AML-193 (cell line): ENCODE measurements at regions not wholly inside any gene's neighbourhood (a gene's known extent, or its start where the extent isn't known, plus 50 kb on each side); places are given as distances from the start of the nearest gene placed in this dataset.
"Not testable (repeated sequence)": the region's sequence is repeated elsewhere in the genome, so short reads cannot be mapped to it uniquely, and the experiment has no call there.

ENCODE experiments used
- DNase-seq, 2 experiments: peaks; one replicate each; lab custom pipeline; 2025; lab: John Stamatoyannopoulos, UW

DNA sequence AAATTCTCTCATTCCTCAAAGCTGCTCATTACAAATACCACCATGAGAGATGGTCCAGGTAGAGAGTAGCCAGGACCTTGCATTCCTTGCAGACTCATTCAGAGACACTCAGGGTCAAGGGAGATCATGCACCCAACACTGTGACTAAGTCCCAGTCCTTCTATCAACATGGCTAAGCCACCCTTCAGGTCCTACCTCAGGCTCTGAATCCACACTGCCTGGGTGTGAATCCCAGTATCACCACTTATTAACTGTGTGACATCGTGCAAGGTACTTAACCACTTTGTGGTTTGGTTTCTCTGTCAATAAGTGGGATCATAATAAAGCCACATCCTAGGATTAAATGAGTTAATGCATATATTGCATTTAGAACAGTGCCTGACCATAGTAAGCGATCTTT, 124.1 kb upstream of the NEIL3 start:
- DNase-seq, result no peak

DNA sequence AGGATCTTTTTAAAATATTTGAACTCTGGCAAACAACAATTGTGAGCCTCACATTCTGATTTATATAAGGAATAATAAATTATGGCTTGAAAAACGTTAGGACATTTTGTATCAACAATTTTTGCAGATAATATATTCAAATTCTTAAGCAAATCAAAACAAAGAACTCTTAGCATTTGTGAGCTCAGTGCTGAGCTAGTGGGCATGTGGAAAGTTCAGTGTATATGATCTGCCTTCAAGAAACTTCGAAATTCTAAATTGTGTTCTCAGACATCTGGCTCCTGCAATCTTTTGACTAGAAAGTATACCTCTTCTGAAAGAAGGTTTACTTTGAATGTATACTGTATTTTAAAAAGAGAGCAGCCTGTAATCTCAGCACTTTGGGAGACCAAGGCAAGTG, 122.3 kb upstream of the NEIL3 start:
- DNase-seq, result no peak

DNA sequence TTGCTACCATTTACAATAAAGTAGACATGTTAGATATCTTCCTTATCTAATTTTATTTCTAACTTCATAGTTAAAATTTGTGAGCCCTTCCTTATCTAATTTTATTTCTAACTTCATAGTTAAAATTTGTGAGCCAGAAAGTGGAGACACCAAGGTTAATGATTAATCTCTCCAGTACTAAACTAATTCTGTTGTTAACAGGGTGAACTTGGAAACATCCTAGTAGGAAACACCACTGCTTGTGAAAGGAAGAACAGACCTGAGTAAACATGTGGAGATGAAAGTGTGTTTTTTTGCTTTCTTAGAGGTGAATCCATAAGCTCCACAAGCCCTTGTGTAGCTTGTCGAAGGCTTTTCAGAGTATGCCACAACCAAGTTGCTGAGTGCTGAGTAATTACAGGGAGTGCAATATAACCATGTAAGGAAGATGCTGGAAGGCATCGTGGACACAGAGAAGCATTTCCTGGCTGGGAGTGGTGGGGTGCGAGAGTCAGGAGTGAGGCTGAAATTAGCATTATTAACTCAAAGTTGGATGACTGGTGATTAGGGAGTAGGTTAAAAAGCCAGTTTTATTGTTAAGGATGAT, 118.6 kb upstream of the NEIL3 start:
- no peak for DNase-seq

DNA sequence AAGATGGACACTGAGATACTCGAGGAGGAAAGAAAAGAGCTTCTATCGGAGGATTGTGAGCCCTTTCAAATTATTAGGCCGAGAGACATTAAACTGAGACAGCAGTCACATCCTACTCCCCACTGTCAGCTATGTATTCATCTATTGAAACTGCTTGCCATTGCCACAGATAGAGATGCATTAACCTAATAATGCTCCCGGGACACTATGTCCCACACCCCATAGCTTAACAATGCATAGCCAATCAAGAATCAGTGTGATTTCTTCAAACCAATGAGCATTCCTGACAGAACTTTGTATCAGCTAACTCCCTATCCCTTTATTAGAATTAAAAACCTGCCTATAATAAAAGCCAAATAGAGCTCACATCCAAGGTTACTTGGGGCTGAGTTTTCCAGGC, 118.1 kb upstream of the NEIL3 start:
- no peak for DNase-seq

DNA sequence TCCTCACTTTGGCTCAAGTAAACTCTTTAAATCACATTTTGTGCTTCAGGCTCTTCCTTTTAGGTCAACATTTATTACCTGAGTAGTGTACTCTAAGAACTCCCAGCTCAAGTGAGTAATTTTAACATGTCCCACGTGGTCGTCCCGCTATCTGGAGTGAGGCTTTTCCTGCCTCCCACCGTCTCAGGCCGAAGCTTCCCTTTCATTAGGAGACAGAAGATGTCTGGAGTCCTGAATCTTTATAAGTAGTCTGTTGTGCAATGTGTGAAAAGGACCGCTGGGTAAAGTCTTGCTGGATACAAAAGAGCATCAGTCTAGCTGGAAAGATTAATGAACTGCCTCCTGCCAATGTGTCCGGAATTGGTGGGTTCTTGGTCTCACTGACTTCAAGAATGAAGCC, 117.7 kb upstream of the NEIL3 start:
- DNase-seq, result no peak

DNA sequence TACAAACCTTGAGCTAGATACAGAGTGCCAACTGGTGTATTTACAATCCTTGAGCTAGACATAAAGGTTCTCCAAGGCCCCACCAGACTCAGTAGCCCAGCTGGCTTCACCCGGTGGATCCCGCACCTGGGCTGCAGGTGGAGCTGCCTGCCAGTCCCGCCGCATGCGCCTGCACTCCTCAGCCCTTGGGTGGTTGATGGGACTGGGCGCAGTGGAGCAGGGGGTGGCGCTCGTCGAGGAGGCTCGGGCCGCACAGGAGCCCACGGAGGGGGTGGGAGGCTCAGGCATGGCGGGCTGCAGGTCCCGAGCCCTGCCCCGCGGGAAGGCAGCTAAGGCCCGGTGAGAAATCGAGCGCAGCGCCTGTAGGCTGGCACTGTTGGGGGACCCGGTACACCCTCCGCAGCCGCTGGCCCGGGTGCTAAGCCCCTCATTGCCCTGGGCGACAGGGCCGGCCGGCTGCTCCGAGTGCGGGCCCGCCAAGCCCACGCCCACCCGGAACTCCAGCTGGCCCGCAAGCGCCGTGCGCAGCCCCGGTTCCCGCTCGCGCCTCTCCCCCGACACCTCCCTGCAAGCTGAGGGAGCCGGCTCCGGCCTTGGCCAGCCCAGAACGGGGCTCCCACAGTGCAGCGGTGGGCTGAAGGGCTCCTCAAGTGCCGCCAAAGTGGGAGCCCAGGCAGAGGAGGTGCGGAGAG, 116.5 kb upstream of the NEIL3 start:
- DNase-seq, result not testable (repeated sequence)

DNA sequence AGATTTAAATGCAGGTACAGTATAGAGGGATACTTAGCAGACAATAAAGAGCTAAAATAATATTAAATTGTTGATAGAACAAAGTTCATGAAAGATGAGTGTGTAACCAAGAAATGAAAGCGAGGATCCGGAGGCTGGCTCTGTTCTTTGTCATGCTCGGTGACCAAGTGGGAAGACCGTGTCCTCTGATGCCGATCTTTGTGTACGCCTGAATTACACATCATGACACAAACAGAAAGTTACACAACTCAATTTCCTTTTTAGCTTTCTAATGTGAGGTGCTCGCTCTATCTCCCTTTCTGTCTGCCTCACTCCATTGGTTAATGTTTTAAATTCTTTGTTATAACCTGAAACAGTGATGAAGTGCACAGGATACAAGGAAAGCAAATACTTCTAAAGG, 114.8 kb upstream of the NEIL3 start:
- DNase-seq, result no peak

DNA sequence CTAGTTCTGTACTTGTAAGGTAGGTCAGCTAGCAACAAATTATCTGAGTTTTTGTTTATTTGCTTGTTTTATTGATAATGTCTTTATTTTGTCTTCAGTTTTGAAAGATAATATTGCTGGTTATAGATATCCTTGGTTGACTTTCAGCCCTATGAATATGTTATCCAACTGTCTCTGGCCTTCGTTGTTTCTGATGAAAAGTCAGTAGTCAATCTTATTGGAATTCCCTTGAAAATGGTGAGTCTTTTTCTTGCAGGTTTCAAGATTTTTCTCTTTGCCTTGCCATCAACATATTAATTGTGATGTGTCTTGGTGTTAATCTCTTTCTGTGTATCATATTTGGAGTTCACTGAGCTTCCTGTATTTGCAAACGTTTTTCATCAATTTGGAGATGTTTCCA, 113.1 kb upstream of the NEIL3 start:
- no peak for DNase-seq

DNA sequence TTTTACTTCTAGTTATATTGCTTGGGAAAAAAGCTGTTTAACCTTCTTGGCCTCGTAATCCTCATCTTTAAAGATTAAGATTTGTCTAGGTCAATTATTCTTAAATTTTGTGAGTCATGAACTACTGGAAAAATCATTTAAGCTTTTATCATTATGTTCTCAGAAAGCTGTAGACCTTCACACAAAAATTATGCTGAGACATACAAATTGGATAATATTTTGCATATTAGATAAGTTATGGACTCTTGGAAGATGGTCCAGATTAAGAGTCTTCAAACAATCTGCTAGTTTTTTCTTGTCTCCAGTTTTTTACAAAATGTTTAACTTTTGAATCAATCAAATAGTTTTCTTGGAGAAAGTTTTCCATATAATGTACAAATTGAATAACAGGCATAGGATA, 108.1 kb upstream of the NEIL3 start:
- DNase-seq, result no peak

DNA sequence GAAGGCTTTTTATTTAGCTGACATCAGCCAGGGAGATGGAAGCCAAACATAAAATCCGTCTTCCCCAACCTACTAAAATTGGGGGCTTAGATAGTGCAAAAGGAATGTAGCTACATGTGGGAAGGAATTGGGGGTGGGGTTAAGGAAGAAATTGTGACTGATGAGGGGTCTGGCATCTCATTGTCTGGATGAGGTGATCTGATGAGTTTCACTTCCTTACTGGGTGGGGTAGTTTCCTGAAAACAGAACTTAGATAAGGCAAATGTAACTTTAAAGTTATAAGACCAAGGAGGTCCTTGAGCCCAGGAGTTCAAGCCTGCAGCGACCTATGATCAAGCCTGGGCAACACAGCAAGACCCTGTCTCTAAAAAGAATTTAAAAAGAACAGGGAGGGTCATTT, 105.5 kb upstream of the NEIL3 start:
- DNase-seq, result no peak

DNA sequence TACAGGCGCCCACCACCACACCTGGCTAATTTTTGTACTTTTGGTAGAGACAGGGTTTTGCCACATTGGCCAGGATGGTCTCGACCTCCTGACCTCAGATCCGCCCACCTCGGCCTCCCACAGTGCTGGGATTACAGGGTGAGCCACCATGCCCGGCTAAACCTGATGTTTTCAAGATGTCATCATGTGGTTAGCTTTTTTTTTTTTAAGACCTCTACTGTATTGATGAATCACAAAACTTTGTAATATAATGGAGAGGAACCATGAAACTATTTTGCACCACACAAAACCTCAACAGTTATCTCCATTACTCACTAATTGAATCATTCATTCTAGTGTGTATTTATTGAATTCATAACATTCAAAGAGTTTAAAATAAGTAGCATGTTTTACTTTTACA, 94.7 kb upstream of the NEIL3 start:
- no peak for DNase-seq

DNA sequence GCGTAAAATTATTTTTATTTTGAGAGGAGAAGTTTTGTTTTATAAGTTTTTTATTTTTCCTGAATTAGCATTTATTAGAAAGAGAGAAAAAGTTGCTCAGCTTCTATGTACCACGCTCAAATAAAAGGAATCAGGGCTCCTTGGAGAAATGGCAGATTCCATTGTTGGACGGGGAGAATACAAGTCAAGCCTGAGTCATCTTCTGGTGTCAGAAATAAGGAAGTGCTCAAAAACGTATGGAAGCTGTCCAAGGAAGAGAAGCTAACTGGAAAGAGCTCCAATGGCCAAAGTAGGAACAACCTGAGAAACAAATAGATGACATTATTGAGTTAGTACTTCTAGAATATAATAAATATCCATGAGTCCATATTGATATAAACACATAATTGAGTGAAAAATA, 89.3 kb upstream of the NEIL3 start:
- peak in 1 of 2 experiments; percentile 2 for DNase-seq

DNA sequence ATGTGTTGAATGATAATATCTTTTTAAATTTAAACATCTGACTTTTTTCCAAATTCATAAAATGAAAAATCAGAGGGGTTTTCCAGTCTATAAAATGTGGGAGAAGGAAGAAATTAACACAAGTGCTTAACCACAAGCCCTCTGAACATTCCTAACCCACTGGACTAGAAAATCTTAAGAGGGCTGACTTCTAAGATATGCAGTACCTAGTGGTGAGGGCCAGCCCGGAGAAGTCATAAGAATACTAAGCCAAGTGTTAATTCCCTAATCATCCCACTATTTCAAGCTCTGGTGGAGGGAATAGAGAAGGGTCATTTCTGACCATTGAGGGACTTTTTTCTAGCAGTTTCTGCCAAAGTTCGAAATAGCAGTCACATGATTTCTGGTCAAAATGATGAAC, 86.9 kb upstream of the NEIL3 start:
- no peak for DNase-seq

DNA sequence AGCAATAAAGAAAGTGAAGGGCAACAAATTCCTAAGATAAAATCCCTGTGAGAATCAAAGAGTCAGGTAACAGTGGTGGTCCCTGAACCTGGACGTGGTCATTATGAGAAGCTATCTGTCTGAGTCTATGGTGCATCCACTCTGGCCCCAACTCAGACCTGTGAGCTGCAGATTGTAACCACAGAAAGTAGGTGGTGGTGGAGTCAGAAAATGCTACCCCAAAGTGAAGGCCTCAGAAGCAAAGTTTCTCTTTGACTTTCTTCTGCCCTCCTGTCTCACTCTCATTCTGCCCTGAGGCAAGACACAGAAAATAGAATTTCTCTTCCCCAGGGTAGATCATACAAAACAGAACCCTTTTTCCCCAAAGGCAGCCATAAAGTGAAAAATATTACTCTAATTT, 84.1 kb upstream of the NEIL3 start:
- no peak for DNase-seq

DNA sequence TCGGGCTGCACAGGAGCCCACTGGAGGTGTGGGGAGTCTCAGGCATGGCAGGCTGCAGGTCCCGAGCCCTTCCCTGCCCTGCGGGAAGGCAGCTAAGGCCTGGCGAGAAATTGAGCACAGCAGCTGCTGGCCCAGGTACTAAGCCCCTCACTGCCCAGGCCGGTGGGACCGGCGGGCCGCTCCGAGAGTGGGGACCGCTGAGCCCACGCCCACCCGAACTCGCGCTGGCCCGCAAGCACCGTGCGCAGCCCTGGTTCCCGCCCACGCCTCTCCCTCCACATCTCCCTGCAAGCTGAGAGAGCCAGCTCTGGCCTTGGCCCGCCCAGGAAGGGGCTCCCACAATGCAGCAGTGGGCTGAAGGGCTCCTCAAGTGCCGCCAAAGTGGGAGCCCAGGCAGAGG, 82.0 kb upstream of the NEIL3 start:
- no peak for DNase-seq

DNA sequence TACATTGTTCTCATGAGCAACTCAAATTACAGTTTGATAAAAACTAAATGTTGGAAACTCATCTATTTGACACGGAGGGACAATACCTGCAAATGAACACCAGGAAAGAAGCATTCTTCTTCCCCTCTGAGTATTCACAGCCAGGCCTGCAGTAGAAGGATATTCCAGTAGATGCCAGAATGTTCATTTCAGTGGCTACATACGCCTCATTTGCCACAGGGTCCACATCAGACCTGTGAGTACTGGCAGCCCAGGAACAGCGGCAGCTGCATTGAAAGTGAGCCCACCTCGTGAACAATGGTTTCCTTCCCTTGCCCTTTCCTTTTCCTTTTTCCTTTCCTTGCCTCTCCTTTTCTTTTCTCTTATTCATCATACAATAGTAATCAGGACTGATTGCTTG, 81.1 kb upstream of the NEIL3 start:
- no peak for DNase-seq

DNA sequence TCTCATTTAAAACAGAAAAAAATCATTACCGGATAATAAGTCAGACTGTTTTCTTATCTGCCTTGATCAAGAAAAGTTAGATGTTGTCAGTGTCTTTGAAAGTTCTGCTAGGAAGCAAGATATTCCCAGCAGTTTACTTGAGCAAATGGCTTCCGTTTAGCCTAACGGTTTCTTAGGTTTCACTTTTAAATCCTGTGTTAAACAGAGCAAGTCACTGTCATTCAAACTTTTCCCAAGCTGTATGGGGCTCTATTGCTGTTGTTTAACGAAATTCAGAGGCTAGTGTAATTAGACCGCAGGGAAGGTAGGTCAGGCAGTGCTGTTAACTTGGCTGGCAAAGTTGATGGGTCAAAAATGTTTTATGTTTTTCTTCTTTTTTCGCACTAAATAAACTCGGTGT, 80.3 kb upstream of the NEIL3 start:
- DNase-seq, result no peak

DNA sequence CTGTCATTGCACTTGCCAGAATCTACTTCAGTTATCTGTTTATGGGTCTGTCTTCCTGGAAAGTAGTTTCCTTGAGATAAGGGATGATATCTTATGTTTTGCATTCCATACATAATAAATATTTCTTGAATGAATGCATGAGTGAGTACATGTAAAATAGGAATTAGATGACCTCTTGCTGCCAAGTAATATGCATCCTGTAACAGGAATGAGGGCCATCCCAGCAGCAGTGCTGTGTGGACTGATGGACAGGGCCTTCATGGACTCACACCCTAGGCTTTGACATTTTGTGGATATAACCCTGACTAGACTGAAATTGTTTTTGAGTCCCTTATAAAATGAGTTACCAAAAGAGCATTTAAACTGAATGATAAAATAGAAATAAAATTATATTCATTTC, 77.2 kb upstream of the NEIL3 start:
- DNase-seq, result no peak

DNA sequence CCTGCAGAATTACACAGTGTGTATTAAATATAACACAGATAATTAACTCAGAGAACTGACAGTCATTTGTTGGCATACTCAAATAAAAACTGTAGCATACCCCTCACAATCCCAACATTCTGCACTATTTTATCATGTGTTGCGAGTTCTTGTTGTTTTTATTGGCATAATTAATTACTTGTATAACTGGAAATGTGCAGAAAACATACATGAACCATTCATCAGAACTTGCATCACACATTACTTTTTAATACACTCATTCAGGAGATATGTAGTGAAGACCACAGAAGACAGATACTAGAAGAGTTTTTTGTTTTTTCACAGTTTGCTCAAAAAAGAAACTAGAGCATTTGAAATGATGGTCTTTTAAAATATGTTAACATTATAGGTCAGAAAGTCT, 74.6 kb upstream of the NEIL3 start:
- no peak for DNase-seq

DNA sequence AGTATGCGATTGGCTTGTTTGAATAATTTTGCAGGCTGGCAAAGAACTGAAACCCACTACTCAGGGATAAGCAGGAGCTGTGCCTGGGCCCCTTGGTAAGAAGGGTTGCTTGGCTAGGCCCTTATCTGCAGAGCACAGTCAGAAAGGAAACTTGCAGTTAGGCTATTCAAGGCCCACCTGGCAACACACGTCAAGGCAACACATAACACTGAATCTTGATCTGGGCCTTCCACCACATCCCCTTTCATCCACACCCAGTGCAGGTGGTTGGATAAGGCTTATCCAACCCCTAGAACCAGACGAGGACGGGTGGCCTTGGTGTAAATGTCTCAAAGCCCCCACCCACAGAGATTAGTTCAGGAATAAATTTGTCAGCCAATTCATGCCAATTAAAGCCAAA, 72.8 kb upstream of the NEIL3 start:
- no peak for DNase-seq

DNA sequence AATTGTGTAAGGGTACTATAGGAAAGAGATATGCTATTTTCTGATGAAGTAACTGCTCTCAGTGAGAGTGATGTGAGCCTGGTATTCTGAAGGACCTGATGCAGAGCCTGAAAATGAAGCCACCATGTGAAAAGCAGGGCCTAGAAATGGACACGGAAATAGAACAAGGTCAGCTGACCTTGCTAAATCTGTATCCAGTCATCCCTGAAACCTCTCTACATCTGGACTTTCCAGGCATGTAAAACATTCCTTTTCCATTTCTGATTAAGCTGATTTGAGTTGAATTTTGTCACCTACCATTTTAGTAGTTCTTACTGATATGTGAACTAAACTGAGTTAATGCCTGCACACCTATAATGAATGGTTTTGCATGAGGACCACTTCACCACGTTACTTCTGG, 72.4 kb upstream of the NEIL3 start:
- no peak for DNase-seq

DNA sequence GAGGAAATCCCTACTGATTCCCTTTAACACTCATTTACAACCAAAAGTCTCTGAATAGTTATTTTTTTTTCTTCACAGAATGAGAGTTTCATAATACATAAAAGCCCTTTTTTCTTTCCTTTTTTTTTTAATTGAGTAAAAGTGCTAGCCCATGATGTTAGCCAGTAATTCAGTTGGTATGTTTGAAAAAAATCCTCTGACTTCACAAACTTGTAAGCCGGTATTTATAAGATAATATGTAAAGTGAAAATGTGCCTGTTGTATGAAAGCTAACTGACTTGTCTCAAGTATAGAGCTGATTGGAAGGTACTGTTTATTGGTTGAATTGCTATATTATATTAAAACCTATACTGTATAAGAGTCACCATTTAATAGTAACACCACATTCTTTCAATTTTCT, 70.2 kb upstream of the NEIL3 start:
- DNase-seq, result no peak

DNA sequence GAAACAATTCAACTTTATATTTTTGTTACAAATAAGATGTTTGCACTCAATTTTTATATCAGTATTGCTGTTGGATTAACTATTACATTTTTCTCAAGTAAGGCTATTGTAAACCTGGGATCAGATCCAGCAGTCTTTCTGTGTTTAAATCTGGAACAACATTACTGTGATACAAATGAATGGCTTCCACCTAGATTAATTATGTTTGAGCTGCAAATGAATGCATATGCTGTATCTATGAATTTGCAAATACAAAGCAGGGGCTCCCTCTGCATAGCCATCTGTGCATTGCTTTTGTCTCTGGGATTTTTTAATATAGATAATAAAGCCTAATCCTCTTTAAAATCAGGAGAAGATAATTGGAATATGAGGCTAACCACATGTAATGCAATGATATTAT, 69.8 kb upstream of the NEIL3 start:
- DNase-seq, result no peak

DNA sequence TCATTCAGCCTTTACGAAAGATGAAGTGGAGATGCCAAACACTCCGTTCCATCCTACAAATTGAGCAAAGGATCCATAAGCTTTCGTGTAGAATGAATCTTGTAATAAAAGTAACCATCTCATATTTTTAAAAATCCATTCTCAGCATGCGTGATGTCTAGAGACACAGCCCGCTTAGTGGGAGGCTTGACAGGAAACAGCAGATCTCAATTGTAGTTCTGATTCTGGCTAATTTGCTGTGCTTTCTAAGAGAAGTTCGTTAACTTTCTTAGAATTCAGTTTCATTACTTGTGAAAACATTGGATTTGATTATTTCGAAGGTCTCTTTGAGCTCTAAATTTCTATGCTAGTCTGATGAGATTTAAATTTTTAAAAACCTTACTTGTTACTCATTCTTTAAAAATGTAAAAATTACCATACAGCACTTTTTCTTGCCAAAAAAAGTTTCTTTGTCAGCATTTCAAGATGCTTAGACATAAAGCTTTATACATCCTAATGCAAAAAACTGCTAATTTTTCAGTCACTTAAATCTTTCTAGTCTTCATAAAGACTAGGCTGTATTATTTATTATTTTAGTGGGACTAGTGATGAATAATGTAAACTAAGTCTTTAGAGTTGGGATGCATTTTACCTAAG, 66.9 kb upstream of the NEIL3 start:
- DNase-seq, result no peak
